ENCODE measurements at regions not wholly inside any gene's neighbourhood (a gene's known extent, or its start where the extent isn't known, plus 50 kb on each side); places are given as distances from the start of the nearest gene placed in this dataset.

DNA sequence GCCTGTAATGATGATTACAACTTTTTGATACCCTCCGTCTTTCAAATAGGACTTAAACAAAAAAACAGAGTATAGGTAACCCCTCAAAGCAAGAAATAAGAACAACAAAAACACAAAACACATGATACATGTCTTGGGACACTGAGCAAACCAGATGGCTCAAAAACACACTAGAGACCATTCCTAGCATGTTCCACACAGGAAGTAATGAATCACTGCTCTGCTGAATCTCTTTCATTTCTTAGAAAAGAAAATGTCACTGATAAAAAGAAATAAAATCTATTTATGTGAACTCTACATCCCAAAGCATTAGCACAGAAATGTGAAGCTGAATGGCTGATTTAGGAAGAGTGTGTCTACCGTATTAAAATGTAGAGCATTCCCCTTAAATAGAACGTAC is 134.5 kb upstream of the IL15 start:
- H3K4me3 ChIP-seq (ENCODE audit: low read depth, low read length): no peak overlapping the region
- TF ChIP-seq, protein P1, sequence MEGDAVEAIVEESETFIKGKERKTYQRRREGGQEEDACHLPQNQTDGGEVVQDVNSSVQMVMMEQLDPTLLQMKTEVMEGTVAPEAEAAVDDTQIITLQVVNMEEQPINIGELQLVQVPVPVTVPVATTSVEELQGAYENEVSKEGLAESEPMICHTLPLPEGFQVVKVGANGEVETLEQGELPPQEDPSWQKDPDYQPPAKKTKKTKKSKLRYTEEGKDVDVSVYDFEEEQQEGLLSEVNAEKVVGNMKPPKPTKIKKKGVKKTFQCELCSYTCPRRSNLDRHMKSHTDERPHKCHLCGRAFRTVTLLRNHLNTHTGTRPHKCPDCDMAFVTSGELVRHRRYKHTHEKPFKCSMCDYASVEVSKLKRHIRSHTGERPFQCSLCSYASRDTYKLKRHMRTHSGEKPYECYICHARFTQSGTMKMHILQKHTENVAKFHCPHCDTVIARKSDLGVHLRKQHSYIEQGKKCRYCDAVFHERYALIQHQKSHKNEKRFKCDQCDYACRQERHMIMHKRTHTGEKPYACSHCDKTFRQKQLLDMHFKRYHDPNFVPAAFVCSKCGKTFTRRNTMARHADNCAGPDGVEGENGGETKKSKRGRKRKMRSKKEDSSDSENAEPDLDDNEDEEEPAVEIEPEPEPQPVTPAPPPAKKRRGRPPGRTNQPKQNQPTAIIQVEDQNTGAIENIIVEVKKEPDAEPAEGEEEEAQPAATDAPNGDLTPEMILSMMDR (IDR thresholded peaks at IDR 0.05; ENCODE audit: low read depth, low read length, missing control alignments): no peak
- DNase-seq (ENCODE audit: low read depth): no peak

DNA sequence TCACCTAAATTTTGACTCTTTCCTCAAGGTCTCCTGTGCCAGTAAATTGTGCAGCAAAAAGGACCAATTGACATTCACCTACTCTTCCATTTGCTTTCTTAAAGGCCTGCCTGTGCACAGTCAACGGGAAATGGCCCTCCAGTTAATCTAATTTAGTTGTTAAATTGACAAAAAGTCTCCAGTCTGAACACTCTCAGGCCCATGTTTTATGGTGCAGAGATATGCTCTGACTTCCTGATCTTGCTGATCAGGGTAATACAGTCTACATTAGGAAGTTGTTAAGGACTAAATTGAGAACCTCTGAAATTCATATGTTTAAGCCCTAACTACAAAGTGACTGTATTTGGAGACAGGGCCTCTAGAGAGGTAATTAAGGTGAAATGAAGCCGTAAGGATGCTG is 133.6 kb upstream of the IL15 start:
- no peak overlapping the region for H3K4me3 ChIP-seq (ENCODE audit: low read depth, low read length)
- TF ChIP-seq, protein P1 (IDR thresholded peaks at IDR 0.05; ENCODE audit: low read depth, low read length, missing control alignments): no peak
- no peak for DNase-seq (ENCODE audit: low read depth)

GRCh38 chr4:141503260-141503659 is 133.1 kb upstream of the IL15 start:
- TF ChIP-seq, protein P1 (IDR thresholded peaks at IDR 0.05; ENCODE audit: low read depth, low read length, missing control alignments): no peak
- no peak for DNase-seq (ENCODE audit: low read depth)
- H3K4me3 ChIP-seq (ENCODE audit: low read depth, low read length): no peak overlapping the region

DNA sequence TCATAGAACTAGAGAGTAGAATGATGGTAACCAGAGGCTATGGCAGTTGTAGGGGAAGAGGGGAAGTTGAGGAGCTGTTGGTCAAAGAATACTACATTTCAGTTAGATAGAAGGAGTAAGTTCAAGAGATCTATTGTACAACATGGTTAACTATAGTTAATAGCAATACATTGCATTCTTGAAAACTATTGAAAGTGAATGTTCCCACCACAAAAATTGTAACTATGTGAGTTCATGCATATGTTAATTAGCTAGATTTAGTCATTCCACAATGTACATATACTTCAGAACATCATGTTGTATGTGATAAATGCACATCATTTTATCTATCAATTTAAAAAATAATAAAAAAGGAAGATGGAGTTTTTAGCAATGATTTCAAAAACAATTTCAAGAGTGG is 125.3 kb upstream of the IL15 start:
- no peak for DNase-seq (ENCODE audit: low read depth)
- TF ChIP-seq, protein P1 (IDR thresholded peaks at IDR 0.05; ENCODE audit: low read depth, low read length, missing control alignments): no peak
- no peak overlapping the region for H3K4me3 ChIP-seq (ENCODE audit: low read depth, low read length)

- no peak for DNase-seq (ENCODE audit: low read depth)
- TF ChIP-seq, protein P1 (IDR thresholded peaks at IDR 0.05; ENCODE audit: low read depth, low read length, missing control alignments): no peak
- H3K4me3 ChIP-seq (ENCODE audit: low read depth, low read length): no peak overlapping the region
Observed at GRCh38 chr4:141513866-141514265, 122.5 kb upstream of the IL15 start.

DNA sequence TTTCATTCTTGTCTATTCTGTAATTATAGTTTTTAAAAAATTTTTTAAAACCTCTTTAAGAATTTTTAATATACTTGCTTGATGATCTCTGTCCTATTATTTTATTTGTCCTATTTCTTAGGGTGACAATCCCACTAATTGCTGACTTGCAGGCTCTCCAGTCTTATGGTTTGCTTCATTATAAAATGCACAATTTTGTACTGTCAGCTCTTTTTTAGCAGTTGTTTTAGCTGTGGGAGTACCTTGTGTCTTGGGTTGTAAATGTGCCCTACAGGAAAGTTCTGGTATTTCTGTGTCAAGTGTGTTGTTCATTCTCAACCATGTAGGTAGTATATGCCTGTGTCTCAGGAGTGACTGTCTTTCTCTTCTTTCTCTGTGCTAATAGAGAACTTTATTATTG is 118.2 kb upstream of the IL15 start:
- DNase-seq (ENCODE audit: low read depth): no peak
- TF ChIP-seq, protein P1 (IDR thresholded peaks at IDR 0.05; ENCODE audit: low read depth, low read length, missing control alignments): no peak

GRCh38 chr4:141524116-141524515 is 112.3 kb upstream of the IL15 start:
- DNase-seq (ENCODE audit: low read depth): no peak
- H3K4me3 ChIP-seq (ENCODE audit: low read depth, low read length): no peak overlapping the region
- TF ChIP-seq, protein P1 (IDR thresholded peaks at IDR 0.05; ENCODE audit: low read depth, low read length, missing control alignments): no peak

More for the DNA sequence above, 118.2 kb upstream of the IL15 start:
- no peak overlapping the region for H3K4me3 ChIP-seq (ENCODE audit: low read depth, low read length)
